Liver (tissue), 8 donors: ENCODE measurements at regions not wholly inside any gene's neighbourhood (a gene's known extent, or its start where the extent isn't known, plus 50 kb on each side); places are given as distances from the start of the nearest gene placed in this dataset.

Source experiments
- DNase-seq: peaks from one replicate; pipeline ENCODE4 v3.0.0-alpha.2; 2017; ENCODE audit warnings: low spot score
- H3K27ac ChIP-seq, 2 donors: one replicate each; pipeline ENCODE4 v1.7.0; 2013; ENCODE audit warnings: inconsistent platforms in 2 of 2, low read length in 2 of 2, control low read depth in 1 of 2, low read depth in 1 of 2, mild to moderate bottlenecking in 1 of 2
- H3K27me3 ChIP-seq, 4 donors: one replicate each; pipeline versions ENCODE4 v1.6.1 to v1.7.0; 2013; ENCODE audit warnings: low read length in 3 of 4, inconsistent platforms in 1 of 4, mild to moderate bottlenecking in 1 of 4, moderate library complexity in 1 of 4; ENCODE audit not compliant: control insufficient read depth in 4 of 4, insufficient read depth in 4 of 4
- H3K36me3 ChIP-seq, 4 donors: one replicate each; pipeline versions ENCODE4 v1.6.1 to v1.7.0; 2013; ENCODE audit warnings: low read length in 3 of 4, mild to moderate bottlenecking in 3 of 4, low read depth in 1 of 4, moderate library complexity in 1 of 4; ENCODE audit not compliant: control insufficient read depth in 4 of 4, insufficient read depth in 3 of 4
- H3K4me1 ChIP-seq, 4 donors: one replicate each; pipeline versions ENCODE4 v1.6.1 to v1.7.0; 2013; ENCODE audit warnings: low read length in 3 of 4, mild to moderate bottlenecking in 3 of 4, moderate library complexity in 1 of 4; ENCODE audit not compliant: control insufficient read depth in 4 of 4, insufficient read depth in 4 of 4
- H3K4me3 ChIP-seq, 3 donors: one replicate each; pipeline versions ENCODE4 v1.6.1 to v1.7.0; 2013; ENCODE audit warnings: low read length in 3 of 3, control low read depth in 1 of 3, low read depth in 1 of 3, mild to moderate bottlenecking in 1 of 3
- H3K9ac ChIP-seq, 2 donors: one replicate each; pipeline ENCODE4 v1.7.0; 2013; ENCODE audit warnings: low read length in 2 of 2, mild to moderate bottlenecking in 2 of 2, moderate library complexity in 2 of 2, control low read depth in 1 of 2, low read depth in 1 of 2
- H3K9me3 ChIP-seq, 4 donors: one replicate each; pipeline versions ENCODE4 v1.6.1 to v1.7.0; 2013; ENCODE audit warnings: low read length in 3 of 4; ENCODE audit not compliant: control insufficient read depth in 4 of 4
- ATF3 ChIP-seq: IDR thresholded peaks from 2 replicates; pipeline ENCODE4 v1.6.1; 2016; ENCODE audit warnings: antibody characterized with exemption
- CTCF ChIP-seq: fragments of 150-350 bp; IDR thresholded peaks from 2 replicates; pipeline ENCODE4 v1.5.1; 2017; ENCODE audit warnings: improper control_type of control experiment, low read depth, low read length; ENCODE audit not compliant: missing input control
- EGR1 ChIP-seq, 2 donors: IDR thresholded peaks; 2 replicates each; pipeline ENCODE4 v1.6.1; 2016 to 2018; ENCODE audit warnings: antibody characterized with exemption in 2 of 2, low read depth in 2 of 2
- FOXA1 ChIP-seq: IDR thresholded peaks from 2 replicates; pipeline ENCODE4 v1.6.1; 2016; ENCODE audit warnings: antibody characterized with exemption
- FOXA2 ChIP-seq: IDR thresholded peaks from 2 replicates; pipeline ENCODE4 v1.6.1; 2016; ENCODE audit warnings: antibody characterized with exemption
- GABPA ChIP-seq, 2 donors: IDR thresholded peaks in 1 of 2; conservative IDR thresholded peaks in 1 of 2; 2 replicates each; pipeline ENCODE4 v1.6.1; 2016; ENCODE audit warnings: antibody characterized with exemption in 2 of 2, mild to moderate bottlenecking in 1 of 2, moderate library complexity in 1 of 2
- HNF4A ChIP-seq, 2 donors: conservative IDR thresholded peaks; 2 replicates each; pipeline ENCODE4 v1.6.1; 2016; ENCODE audit warnings: antibody characterized with exemption in 2 of 2, mild to moderate bottlenecking in 2 of 2
- HNF4G ChIP-seq: IDR thresholded peaks from 2 replicates; pipeline ENCODE4 v1.6.1; 2016; ENCODE audit warnings: antibody characterized with exemption
- JUND ChIP-seq, 2 donors: IDR thresholded peaks; 2 replicates each; pipeline ENCODE4 v1.6.1; 2016; ENCODE audit warnings: antibody characterized with exemption in 2 of 2
- SP1 ChIP-seq: IDR thresholded peaks from 2 replicates; pipeline ENCODE4 v1.6.1; 2018; ENCODE audit warnings: antibody characterized with exemption, mild to moderate bottlenecking
- TAF1 ChIP-seq: conservative IDR thresholded peaks from 2 replicates; pipeline ENCODE4 v1.6.1; 2016; ENCODE audit warnings: antibody characterized with exemption, mild to moderate bottlenecking
- YY1 ChIP-seq: IDR thresholded peaks from 2 replicates; pipeline ENCODE4 v1.6.1; 2016; ENCODE audit warnings: antibody characterized with exemption, mild to moderate bottlenecking
- WGBS: extraction: QIAGEN DNeasy Blood & Tissue Kit; methylation state at CpG from one replicate; pipeline ENCODE4 v1.1.7; 2013; 5-methylcytosine and 5-hydroxymethylcytosine counted together
- TF ChIP-seq, protein P1 (sequence below): IDR thresholded peaks from 2 replicates; pipeline ENCODE4 v1.6.1; 2016; ENCODE audit warnings: antibody characterized with exemption, mild to moderate bottlenecking
- donor health status: healthy.
- donor health status: healthy.
- donor health status: healthy.
- donor health status: healthy.
- donor health status: healthy.

DNA sequence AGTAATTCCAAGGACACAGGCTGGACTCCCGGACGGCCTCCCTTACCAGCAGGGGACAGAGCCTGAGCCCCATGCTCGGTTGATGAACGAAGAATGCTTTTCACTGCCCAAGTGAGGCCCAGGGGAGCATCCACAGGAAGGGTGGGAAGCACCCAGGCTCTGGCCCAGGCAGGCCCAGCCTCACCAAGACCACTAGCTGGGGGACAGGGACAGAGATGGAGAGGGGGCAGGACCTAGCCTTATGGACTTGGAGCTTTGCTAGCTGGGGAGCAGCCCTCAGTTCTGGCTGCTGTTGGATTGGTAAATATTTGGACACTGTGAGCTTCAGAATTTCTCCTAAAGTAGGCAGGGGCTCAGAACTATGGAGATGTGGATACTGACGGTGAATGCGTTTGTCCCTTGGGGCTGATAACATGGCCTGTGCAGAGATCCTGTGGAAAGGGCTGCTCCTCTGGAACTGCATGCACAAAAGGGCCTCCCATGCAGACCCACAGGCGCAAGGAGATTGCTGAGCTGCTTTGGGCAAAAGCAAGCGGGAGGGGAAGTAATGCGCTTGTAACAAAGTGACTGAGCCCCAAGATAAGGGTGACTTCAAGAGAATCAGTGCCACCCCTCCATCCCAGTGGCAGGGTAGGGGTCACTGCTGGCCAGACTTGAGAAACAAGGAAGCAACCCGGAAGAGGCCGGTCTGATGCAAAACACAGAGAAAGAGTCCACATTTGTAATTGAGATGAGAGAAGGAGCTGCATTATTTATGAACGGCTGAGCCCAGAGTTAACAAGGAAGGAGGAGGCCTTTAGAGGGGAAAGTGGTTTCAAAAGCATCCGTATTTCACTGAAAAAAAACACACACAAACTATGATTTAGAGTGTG lies 70.1 kb upstream of the MEF2A start:
- no peak overlapping the region for H3K9ac ChIP-seq
- no peak for DNase-seq
- H3K4me1 ChIP-seq: no peaks in the 10 kb centered on the region
- no peaks in the 10 kb centered on the region for H3K9me3 ChIP-seq
- no peaks in the 10 kb centered on the region for H3K27me3 ChIP-seq
- TF ChIP-seq YY1 (no peak), FOXA2 (no peak), CTCF (no peak), HNF4A (conservative IDR thresholded peaks at IDR 0.05) (no peak), EGR1 (IDR thresholded peaks at IDR 0.05; ENCODE audit: low read depth in 2 of 2) (no peak), TAF1 (no peak)
- TF ChIP-seq, protein P1, sequence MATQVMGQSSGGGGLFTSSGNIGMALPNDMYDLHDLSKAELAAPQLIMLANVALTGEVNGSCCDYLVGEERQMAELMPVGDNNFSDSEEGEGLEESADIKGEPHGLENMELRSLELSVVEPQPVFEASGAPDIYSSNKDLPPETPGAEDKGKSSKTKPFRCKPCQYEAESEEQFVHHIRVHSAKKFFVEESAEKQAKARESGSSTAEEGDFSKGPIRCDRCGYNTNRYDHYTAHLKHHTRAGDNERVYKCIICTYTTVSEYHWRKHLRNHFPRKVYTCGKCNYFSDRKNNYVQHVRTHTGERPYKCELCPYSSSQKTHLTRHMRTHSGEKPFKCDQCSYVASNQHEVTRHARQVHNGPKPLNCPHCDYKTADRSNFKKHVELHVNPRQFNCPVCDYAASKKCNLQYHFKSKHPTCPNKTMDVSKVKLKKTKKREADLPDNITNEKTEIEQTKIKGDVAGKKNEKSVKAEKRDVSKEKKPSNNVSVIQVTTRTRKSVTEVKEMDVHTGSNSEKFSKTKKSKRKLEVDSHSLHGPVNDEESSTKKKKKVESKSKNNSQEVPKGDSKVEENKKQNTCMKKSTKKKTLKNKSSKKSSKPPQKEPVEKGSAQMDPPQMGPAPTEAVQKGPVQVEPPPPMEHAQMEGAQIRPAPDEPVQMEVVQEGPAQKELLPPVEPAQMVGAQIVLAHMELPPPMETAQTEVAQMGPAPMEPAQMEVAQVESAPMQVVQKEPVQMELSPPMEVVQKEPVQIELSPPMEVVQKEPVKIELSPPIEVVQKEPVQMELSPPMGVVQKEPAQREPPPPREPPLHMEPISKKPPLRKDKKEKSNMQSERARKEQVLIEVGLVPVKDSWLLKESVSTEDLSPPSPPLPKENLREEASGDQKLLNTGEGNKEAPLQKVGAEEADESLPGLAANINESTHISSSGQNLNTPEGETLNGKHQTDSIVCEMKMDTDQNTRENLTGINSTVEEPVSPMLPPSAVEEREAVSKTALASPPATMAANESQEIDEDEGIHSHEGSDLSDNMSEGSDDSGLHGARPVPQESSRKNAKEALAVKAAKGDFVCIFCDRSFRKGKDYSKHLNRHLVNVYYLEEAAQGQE: no peak
- WGBS: 63% methylated on average over 13 of the region's 13 CpGs
- H3K4me3 ChIP-seq: no peak overlapping the region
- no peaks in the 10 kb centered on the region for H3K36me3 ChIP-seq
- H3K27ac ChIP-seq: no peak overlapping the region

GRCh38 chr15:99496302-99496629 lies 69.5 kb upstream of the MEF2A start:
- no peaks in the 10 kb centered on the region for H3K9me3 ChIP-seq
- no peak for DNase-seq
- TF ChIP-seq GABPA (IDR thresholded peaks at IDR 0.05 in 1 of 2, conservative IDR thresholded peaks at IDR 0.05 in 1 of 2) (no peak), CTCF (no peak), JUND (IDR thresholded peaks at IDR 0.05) (no peak), HNF4G (no peak), FOXA1 (no peak), HNF4A (conservative IDR thresholded peaks at IDR 0.05) (no peak), SP1 (no peak), ATF3 (no peak), FOXA2 (no peak)
- no peak overlapping the region for H3K27ac ChIP-seq
- H3K9ac ChIP-seq: no peak overlapping the region
- H3K4me3 ChIP-seq: no peak overlapping the region
- no peaks in the 10 kb centered on the region for H3K27me3 ChIP-seq
- 76% methylated on average over 9 of the region's 9 CpGs for WGBS
- H3K4me1 ChIP-seq: no peaks in the 10 kb centered on the region
- no peaks in the 10 kb centered on the region for H3K36me3 ChIP-seq
